ENCODE measurements at regions not wholly inside any gene's neighbourhood (a gene's known extent, or its start where the extent isn't known, plus 50 kb on each side); places are given as distances from the start of the nearest gene placed in this dataset.
"Not testable (repeated sequence)": the region's sequence is repeated elsewhere in the genome, so short reads cannot be mapped to it uniquely, and the experiment has no call there.

DNA sequence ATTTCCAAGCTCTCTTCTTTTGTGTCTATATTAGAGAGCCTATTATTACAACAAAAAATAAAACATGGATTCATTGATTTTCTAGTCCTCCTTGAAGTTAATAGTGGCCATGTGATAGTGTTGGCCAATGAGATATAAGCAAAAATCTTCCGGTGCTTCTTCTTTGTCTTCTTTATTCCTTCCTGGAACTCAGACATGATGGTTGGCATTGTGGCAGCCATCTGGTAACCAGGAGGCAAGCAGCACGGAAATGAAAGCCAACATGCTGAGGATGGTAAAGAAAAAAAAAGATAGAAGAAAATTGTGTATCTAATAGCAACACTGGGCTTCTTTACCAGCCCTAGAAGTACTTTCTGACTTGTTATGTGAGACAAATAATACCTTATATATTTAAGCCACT lies 50.8 kb upstream of the SEL1L start:
- intact Hi-C loops (cut with micrococcal nuclease): no loop called here

DNA sequence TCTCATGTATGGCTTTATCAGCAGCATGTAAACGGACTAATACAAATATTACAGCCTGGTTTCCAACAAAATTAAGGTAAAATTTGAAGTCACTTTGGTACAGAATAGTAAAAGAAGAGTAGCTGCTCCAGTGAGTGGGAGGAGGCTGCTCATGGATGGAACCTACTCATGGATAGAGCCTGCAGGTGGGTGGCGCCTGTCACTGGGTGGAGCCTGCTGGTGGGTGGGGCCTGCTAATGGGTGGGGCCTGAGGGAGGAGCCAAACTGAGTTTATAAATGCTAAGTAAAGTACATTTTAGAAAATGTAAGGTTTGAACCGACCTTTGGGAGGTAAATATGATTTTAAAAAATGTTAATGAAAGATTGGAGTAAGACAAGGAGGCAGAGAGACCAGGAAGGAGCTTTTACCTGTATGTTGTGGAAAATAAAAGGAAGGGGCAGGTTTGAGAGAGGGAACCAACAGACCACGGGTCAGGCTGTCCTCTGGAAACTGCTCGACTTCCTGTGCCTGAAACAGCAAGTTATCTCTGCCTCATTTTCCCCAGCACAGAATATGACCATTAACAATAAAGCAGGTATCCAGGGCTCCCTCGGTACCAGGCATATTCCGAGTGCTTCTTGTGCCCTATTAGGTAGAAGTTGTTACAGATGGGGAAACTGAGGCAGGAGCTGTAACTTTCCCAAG lies 55.9 kb upstream of the SEL1L start:
- intact Hi-C loops (cut with micrococcal nuclease): no loop called here

DNA sequence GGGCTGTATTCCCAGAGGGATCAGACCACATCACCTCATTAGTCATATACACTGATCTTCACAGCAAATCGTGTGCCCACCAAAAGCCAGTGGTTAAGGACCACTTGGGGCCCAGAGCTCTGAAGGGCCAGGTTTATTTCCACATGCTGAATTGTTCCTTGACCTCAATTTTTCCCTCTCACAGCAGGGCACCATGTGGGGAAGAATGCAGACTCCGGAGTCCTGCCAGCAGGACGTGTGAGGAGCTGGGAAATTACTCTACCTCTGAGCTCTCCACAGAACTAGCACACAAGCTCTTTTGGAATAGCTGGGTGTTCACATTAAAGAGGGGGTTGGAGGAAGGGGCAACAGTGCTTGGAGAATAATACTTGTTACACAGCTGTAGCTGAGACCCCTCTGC lies 57.6 kb upstream of the SEL1L start:
- intact Hi-C loops (cut with micrococcal nuclease): no loop called here

DNA sequence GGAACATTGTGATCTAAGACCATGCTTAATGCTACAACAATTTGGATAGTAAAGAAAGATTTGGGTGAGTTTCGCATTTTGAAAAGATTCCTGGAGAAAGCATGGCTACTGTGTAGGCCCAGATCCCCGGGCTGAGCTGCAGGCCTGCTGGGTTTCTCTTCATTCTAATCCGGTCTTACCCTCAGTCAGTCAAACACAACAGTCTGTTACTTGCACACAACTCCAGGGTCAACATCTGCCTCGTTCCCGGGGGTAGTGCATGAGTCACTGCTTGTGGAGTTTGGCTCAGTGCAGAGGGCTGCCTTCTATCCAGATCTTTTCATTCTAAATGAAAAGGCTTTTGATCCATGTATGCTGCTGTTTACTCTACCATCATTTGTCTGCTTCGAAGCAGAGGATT lies 60.4 kb upstream of the SEL1L start:
- intact Hi-C loops (cut with micrococcal nuclease): no loop called here

DNA sequence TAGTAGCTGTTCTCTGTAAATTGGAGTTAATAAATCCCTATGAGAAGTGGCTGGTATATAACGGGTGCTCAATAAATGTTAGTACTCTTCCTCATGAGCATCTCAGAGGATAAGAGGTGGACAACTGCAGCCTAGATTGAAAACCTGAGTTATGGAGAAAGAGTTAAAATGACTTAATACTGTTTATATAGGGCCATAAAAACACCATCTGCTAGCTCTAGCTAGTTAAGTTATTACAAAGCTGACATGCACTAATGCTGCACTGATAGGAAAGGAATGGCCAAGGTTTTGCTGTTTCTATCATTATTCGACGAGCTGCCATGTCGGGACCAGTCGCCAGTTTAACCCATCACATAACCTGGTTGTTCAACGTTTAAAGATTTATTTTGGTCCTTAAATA lies 72.0 kb upstream of the SEL1L start:
- intact Hi-C loops (cut with micrococcal nuclease): no loop called here

DNA sequence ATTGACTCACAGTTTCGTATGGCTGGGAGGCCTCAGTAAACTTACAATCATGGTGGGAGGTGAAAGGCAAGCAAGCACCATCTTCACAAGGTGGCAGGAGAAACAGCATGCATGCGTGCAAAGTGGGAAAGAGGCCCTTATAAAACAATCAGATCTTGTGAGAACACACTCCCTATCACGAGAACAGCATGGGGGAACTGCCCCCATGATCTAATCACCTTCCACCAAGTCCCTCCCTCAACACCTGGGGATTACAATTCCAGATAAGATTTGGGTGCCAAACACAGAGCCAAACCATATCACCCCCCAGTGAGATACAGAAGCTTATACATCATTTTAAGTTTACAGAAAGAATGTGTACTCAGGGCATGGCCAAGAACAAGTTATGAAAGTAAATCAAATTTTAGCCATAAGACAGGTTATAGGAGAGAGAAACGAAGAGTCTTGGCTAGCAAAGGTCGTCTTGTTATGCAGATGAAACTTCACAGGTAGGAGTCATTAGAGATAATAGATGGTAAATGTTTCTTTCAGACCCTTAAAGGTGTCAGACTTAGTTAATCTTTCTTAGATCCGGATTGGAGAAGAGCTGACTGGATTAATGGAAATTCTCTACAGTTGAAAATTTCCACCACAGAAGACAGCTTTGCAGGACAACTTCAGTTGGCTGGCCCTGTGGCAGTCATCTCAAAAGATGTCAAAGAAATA lies 79.8 kb upstream of the SEL1L start:
- intact Hi-C loops (cut with micrococcal nuclease): no loop called here

DNA sequence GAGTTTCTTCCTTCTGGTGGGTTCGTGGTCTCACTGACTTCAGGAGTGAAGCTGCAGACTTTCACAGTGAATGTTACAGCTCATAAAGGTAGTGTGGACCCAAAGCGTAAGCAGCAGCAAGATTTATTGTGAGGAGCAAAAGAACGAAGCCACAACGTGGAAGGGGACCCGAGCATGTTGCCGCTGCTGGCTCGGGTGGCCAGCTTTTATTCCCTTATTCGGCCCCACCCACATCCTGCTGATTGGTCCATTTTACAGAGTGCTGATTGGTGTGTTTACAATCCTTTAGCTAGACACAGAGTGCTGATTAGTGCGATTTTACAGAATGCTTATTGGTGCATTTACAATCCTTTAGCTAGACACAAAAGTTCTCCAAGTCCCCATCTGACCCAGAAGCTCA lies 80.6 kb upstream of the SEL1L start:
- intact Hi-C loops (cut with micrococcal nuclease): not testable (repeated sequence)

DNA sequence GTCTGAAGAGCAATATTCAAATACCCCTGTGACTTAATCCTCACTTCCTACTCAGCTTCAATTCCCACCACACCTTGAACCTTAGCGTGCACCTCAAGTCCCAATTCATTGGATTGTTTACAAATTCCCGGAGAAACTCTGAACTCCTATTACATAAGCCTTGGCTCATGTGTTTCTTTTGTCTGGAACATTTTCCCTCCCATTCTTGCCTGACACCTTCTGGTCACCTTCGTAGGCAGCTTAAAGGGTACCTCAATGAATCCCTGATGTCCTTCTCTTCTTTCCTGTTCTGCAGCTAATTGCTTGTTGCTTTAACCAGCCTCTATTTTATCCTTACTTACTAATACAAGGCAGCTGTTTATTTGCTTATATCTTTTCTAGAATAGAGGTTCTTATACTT lies 85.0 kb upstream of the SEL1L start:
- intact Hi-C loops (cut with micrococcal nuclease): no loop called here

DNA sequence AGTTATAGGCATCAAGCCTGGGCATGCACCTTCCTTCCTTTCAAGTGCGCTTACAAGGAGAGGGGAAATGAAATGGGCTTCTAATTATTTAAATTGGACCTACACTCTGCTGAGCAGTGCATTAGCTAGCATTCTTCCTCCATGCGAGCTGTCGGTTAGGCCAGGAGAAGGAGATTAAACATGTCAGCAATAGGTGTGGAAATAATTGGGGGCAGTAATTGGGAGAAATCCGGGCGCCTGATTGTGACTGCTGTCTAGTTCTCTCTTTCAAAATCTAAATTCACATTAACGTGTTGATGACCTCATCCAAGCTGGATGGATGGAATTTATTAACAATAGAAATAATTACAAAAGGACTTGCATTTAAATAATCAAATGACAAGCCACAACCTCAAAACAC lies 86.2 kb upstream of the SEL1L start:
- intact Hi-C loops (cut with micrococcal nuclease): no loop called here

DNA sequence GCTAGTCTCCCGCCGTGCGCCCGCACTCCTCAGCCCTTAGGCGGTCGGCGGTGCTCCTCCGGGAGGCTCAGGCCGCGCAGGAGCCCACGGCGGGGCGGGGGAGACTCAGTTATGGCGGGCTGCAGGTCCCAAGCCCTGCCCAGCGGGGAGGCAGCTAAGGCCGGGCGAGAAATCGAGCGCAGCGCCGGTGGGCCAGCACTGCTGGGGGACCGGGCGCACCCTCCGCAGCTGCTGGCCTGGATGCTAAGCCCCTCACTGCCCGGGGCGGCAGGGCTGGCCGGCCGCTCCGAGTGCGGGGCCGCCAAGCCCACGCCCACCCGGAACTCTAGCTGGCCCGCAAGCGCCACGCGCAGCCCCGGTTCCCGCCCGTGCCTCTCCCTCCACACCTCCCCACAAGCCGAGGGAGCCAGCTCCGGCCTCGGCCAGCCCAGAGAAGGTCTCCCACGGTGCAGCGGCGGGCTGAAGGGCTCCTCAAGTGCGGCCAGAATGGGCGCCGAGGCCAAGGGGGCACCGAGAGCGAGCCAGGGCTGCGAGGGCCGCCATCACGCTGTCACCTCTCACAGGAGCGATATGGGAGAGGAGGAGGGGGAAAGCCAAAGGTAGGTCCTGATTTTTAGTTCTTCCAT lies 90.2 kb upstream of the SEL1L start:
- intact Hi-C loops (cut with micrococcal nuclease): not testable (repeated sequence)

DNA sequence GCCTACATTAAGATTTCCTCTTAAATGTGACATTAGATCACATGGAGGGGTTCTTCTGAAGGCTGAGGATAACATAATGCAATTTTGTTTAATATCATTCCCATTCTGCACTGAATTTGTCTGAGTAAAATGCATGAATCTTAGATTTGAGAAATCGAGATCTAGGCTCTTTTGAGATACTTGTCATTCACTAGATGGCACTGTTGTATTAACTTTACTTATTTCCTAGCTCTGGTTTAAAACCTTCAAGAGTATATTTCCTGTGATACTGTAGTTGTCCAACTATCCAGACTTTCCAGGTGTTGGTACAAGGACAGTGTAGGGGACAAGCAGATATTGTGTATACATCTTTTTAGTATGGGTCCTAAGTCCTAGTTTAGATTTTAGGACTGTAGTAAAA lies 91.7 kb upstream of the SEL1L start:
- intact Hi-C loops (cut with micrococcal nuclease): no loop called here

DNA sequence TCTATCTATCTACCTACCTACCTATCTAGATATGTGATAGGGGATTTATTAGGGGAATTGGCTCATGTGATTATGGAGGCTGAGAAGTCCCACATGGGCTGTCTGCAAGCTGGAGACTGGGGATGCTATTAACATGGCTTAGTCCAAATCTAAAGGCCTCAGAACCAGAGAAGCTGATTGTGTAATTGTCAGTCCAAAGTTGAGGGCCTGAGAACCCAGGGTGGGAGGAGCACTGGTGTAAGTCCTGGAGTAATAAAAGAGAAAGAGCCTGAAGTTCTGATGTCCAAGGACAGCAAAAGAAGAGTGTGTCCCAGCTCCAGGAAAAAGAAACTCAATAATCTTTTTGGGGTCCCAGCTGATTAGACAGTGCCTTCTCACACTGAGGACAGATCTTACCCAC lies 98.5 kb upstream of the SEL1L start:
- intact Hi-C loops (cut with micrococcal nuclease): no loop called here

DNA sequence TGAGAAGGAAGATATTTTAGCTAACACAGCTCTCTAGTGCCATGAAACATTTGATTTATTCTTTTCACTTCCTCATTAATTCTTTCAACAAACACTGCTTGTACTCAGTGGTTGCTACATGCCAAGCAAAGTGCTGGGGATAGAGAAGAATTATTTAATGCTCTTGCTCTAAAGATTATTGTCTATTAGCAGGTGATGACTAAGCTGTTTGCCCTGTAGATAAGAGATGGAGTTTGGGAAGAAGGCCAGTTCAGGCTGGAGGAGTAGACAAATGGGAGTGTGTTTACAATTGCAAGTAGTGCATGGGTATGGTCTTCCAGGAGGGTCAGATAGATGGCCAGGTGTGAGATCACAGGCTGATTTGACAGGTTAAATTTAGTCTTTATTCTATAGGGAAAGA lies 99.8 kb upstream of the SEL1L start:
- intact Hi-C loops (cut with micrococcal nuclease): no loop called here

DNA sequence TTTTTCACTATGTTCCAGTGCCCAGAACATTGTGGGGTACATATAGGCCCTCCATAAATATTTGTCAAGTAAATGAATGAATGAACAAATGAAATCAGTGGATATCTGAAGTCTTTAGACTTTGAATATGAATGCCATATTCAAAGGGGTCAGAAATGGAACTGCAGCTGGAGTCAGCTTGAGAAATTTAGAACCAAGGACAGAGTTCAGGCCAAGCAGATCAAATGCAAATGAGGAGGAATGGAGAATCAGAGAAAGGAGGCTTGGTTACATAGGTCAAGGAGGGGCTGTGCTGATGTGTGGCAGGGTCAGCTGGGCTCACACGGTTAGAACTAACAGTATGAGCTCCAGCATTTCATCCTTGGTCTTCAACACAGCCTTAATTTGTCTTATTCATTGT lies 104.0 kb upstream of the SEL1L start:
- intact Hi-C loops (cut with micrococcal nuclease): no loop called here

DNA sequence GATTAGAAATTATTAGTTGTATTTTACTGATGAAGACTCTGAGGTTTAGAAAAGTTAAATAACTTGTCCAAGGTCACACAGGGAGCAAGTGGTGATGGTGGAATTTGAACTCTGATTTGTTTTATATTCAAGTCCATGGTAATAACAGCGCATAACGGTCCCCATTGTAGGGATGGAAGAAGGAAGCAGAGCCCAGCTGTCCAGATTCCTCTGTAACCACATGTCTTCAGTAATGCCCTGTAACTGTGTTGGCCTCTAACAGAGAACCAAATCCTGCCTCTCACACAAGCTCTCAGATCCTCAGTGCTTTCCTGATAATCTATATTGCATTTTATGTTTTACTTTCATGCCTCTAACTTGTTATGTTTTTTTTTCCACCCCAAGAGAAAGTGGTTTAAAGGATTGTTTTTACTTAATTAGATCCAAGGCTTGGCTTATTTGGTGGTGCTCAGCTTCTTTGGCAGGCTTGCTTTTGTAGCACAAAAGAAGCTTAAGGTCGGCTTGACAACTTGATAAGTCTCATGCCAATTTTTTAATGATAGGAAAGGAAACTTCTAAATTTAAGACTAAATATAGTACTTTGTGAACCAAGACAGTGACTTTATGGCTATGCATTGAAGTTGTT lies 105.1 kb upstream of the SEL1L start:
- intact Hi-C loops (cut with micrococcal nuclease): no loop called here

DNA sequence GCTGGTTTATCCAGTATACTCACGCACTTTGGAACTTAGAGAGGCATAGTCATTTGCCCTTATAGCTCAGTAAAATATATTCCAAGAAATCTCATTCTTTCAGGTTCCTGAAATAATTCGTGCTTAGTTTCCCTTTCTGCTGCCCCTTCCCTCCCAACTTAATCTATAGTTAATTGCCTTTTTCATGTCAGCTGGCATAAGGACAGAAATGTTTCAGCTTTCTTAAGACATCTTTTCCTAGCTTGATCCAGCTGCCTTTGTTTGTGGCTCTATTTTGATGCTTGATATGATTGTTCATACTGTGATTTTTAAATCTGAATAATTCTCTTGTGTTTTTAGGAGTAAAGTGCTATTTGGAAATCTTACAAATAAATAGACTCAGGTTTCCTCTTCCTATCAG lies 120.0 kb upstream of the SEL1L start:
- intact Hi-C loops (cut with micrococcal nuclease): no loop called here

DNA sequence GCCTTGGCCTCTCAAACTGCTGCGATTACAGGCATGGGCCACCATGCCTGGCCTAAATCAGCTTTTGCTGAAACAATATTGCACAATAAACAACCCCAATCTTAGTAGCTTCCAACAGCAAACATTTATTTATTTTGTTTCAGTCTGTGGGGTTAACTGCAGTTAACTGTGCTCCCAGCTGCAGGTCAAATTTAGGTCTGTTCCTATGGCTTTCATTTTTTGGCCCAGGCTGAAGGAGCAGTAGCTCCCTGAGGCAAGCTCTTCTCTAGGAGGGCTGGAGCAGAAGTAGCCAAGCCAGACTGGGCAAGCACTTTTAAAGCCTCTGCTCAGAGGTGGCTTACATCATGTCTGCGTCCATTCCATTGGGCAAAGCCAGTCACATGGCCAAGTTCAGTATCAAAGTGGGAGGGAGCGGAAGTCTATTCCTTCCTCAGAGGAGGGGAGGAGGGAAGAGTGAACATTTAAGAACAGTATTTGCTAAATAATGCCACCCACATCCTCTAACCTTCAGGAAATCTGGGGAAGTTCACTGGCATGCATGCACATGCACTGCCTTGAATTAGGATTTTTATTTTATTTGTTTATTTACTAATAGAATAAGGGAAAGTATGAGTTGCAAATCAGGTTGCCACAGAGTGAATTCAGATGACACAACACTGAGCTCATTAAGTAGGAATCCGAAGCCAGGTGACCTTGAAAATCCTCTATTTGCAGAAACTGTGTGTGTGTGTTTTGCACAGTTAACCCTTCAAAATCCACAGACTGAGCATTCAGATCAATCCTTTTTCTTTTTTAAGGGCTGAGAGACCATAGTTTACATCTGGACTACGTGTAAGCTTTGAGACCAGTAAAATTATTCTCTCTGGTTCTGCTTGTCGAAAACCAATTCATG lies 122.0 kb upstream of the SEL1L start:
- intact Hi-C loops (cut with micrococcal nuclease): no loop called here

DNA sequence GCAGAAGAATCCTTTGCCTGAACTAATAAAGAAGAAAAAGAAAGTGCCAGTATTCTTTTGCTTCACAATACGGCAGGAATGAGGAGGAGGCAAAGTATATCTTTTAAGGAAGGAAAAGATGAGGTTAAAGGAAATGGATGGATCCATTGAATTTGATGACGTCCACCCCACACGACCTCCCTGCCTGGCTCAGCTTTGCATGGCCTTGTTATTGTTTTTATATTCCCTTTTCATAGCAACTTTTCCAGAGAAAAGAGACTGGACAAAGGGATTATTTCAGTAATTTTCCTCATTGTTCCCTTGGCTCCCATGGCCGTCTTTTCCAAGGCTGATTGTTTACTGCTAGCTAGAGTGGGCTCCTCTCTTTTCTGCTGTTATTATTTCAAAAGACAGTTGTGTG lies 123.2 kb upstream of the SEL1L start:
- intact Hi-C loops (cut with micrococcal nuclease): no loop called here

DNA sequence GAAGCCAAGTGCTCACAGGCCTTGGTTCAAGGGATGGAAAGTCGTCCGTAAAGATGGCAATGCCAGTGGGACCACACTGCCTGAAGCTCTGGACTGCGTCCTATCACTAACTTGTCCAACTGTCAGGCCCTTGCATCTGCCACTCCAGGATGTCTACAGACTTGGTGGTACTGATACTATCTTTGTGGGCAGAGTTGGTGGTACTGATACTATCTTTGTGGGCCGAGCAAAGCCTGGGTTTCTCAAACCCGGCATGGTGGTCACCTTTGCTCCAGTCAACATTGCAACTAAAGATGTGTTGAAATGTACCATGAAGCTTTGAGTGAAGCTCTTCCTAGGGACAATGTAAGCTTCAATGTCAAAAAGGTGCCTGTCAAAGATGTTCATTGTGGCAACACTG lies 128.4 kb upstream of the SEL1L start:
- intact Hi-C loops (cut with micrococcal nuclease): no loop called here

DNA sequence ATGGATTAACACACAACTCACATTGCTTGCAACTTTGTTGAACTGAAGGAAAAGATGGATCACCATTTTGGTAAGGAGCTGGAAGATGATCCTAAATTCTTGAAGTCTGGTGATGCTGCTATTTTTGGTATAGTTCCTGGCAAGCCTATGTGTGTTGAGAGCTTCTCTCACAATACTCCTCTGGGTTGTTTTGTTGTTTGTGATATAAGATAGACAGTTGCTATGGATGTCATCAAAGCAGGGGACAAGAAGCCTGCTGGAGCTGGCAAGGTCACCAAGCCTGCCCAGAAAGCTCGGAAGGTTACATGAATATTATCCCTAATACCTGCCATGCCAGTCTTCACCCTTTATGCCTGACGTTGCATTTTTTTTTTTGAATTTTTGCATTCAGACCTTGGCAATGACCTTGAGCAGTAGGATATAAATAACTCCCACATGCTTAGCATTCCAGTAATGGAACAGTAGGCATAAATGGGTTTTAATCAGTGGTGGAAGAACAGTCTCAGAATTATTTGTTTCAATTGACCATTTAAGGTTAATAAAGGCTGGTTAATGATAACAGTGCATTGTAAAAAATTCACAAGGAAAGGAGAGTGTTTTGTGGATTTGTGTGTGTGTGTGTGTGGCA lies 129.0 kb upstream of the SEL1L start:
- intact Hi-C loops (cut with micrococcal nuclease): no loop called here

Measured in T-helper 2 cell treated with Interferon-gamma antibody and Interleukin-4, amounts not matched to agents 100 ng/mL and 5 ng/mL, for 36 hours (primary cell).